Mesendoderm (in vitro differentiated cells): ENCODE measurements at regions not wholly inside any gene's neighbourhood (a gene's known extent, or its start where the extent isn't known, plus 50 kb on each side); places are given as distances from the start of the nearest gene placed in this dataset.

Experiments used
- DNase-seq: peaks from one replicate; pipeline ENCODE4 v3.0.0; 2013
- H2AK5ac ChIP-seq: 2 replicates; pipeline ENCODE4 v1.6.1; 2013; ENCODE audit warnings: low read length, inconsistent platforms
- H2BK120ac ChIP-seq: 2 replicates; pipeline ENCODE4 v1.6.1; 2013; ENCODE audit warnings: low read depth, mild to moderate bottlenecking, low read length, moderate library complexity, mixed read lengths
- H2BK15ac ChIP-seq: replicated peaks from 2 replicates; pipeline ENCODE4 v1.6.1; 2013; ENCODE audit warnings: low read depth, mild to moderate bottlenecking, moderate library complexity
- H2BK5ac ChIP-seq: 2 replicates; pipeline ENCODE4 v1.6.1; 2013; ENCODE audit warnings: low read length, inconsistent platforms
- H3K18ac ChIP-seq: 2 replicates; pipeline ENCODE4 v1.6.1; 2013; ENCODE audit warnings: mild to moderate bottlenecking, low read length, mixed read lengths
- H3K23ac ChIP-seq: one replicate; pipeline ENCODE4 v1.6.1; 2013; ENCODE audit warnings: low read length
- H3K27ac ChIP-seq: 2 replicates; pipeline ENCODE4 v1.5.1; 2013; ENCODE audit warnings: low read depth, mild to moderate bottlenecking, inconsistent platforms, low read length, moderate library complexity
- H3K27me3 ChIP-seq: 2 replicates; pipeline ENCODE4 v1.6.1; 2013; ENCODE audit warnings: low read length, control low read depth, mild to moderate bottlenecking, inconsistent platforms; ENCODE audit not compliant: insufficient read depth, poor library complexity
- H3K36me3 ChIP-seq: 2 replicates; pipeline ENCODE4 v1.6.1; 2013; ENCODE audit warnings: low read length, inconsistent platforms; ENCODE audit not compliant: control insufficient read depth, insufficient read depth
- H3K4ac ChIP-seq: one replicate; pipeline ENCODE4 v1.6.1; 2013; ENCODE audit warnings: low read depth, mild to moderate bottlenecking, low read length, moderate library complexity
- H3K4me1 ChIP-seq: 2 replicates; pipeline ENCODE4 v1.6.1; 2013; ENCODE audit warnings: low read depth, low read length, inconsistent platforms; ENCODE audit not compliant: control insufficient read depth
- H3K4me2 ChIP-seq: 2 replicates; pipeline ENCODE4 v1.6.1; 2013; ENCODE audit warnings: low read length
- H3K4me3 ChIP-seq: 2 replicates; pipeline ENCODE4 v1.5.1; 2013; ENCODE audit warnings: mild to moderate bottlenecking, low read length
- H3K56ac ChIP-seq: one replicate; pipeline ENCODE4 v1.6.1; 2013; ENCODE audit warnings: low read length
- H3K79me1 ChIP-seq: 2 replicates; pipeline ENCODE4 v1.6.1; 2013; ENCODE audit warnings: low read length, inconsistent platforms
- H3K79me2 ChIP-seq: 2 replicates; pipeline ENCODE4 v1.6.1; 2013; ENCODE audit warnings: mild to moderate bottlenecking, low read length; ENCODE audit not compliant: control insufficient read depth, insufficient read depth
- H3K9ac ChIP-seq: 2 replicates; pipeline ENCODE4 v1.6.1; 2013; ENCODE audit warnings: low read length, inconsistent platforms
- H4K5ac ChIP-seq: one replicate; pipeline ENCODE4 v1.6.1; 2013; ENCODE audit warnings: low read length
- H4K8ac ChIP-seq: one replicate; pipeline ENCODE4 v1.6.1; 2013; ENCODE audit warnings: low read depth, mild to moderate bottlenecking, control low read depth, low read length, moderate library complexity
- WGBS: extraction: QIAGEN DNeasy Blood & Tissue Kit; methylation state at CpG from one replicate; pipeline ENCODE4 v1.1.7; 2013; ENCODE audit warnings: low lambda C conversion rate, missing lambda C conversion rate; ENCODE audit not compliant: insufficient coverage; ENCODE audit errors: extremely low coverage; 5-methylcytosine and 5-hydroxymethylcytosine counted together

GRCh38 chr4:83873996-83874395, 338.1 kb downstream of the GPAT3 start:
- DNase-seq, result no peak
- Histone ChIP-seq H3K9ac (no peak overlapping the region), H4K8ac (no peak overlapping the region), H3K79me2 (no peaks in the 10 kb centered on the region), H3K4me3 (no peak overlapping the region), H3K36me3 (no peaks in the 10 kb centered on the region), H3K27ac (no peak overlapping the region), H3K23ac (no peak overlapping the region), H3K4ac (no peak overlapping the region), H3K4me2 (no peak overlapping the region), H4K5ac (no peak overlapping the region), H3K4me1 (no peaks in the 10 kb centered on the region), H2BK5ac (no peak overlapping the region), H2BK15ac (no peak overlapping the region), H3K18ac (no peak overlapping the region), H2BK120ac (no peak overlapping the region), H3K27me3 (no peaks in the 10 kb centered on the region), H3K56ac (no peak overlapping the region), H3K79me1 (no peaks in the 10 kb centered on the region), H2AK5ac (no peak overlapping the region)
- no CpG with 5 or more reads among the region's 2 CpGs for WGBS

GRCh38 chr4:83870328-83870950, 334.5 kb downstream of the GPAT3 start:
- Histone ChIP-seq H4K5ac (no peak overlapping the region), H3K79me2 (no peaks in the 10 kb centered on the region), H3K27me3 (no peaks in the 10 kb centered on the region), H3K56ac (no peak overlapping the region), H3K18ac (no peak overlapping the region), H2BK120ac (no peak overlapping the region), H4K8ac (no peak overlapping the region), H2BK5ac (no peak overlapping the region), H3K79me1 (no peaks in the 10 kb centered on the region), H3K4ac (no peak overlapping the region), H3K27ac (no peak overlapping the region), H2BK15ac (no peak overlapping the region), H3K36me3 (no peaks in the 10 kb centered on the region), H3K4me1 (no peaks in the 10 kb centered on the region), H3K23ac (no peak overlapping the region), H3K4me2 (no peak overlapping the region), H2AK5ac (no peak overlapping the region), H3K4me3 (no peak overlapping the region), H3K9ac (no peak overlapping the region)
- WGBS, result no CpG with 5 or more reads among the region's 5 CpGs
- no peak for DNase-seq

GRCh38 chr4:83866834-83867621, 331.1 kb downstream of the GPAT3 start:
- Histone ChIP-seq H2BK5ac (no peak overlapping the region), H3K27ac (no peak overlapping the region)

GRCh38 chr4:83865417-83866150, 329.7 kb downstream of the GPAT3 start:
- Histone ChIP-seq H3K4me1 (no peaks in the 10 kb centered on the region), H3K4me3 (no peak overlapping the region), H2BK15ac (no peak overlapping the region), H3K18ac (no peak overlapping the region), H3K56ac (no peak overlapping the region), H3K4me2 (no peak overlapping the region), H2AK5ac (no peak overlapping the region), H4K8ac (no peak overlapping the region), H4K5ac (no peak overlapping the region), H2BK5ac (no peak overlapping the region), H2BK120ac (no peak overlapping the region), H3K4ac (no peak overlapping the region), H3K27me3 (no peaks in the 10 kb centered on the region), H3K9ac (no peak overlapping the region), H3K27ac (no peak overlapping the region), H3K79me1 (no peaks in the 10 kb centered on the region), H3K23ac (no peak overlapping the region), H3K36me3 (no peaks in the 10 kb centered on the region), H3K79me2 (no peaks in the 10 kb centered on the region)
- WGBS, result no CpG with 5 or more reads among the region's 6 CpGs
- peak; percentile 53 for DNase-seq

More at GRCh38 chr4:83866834-83867621, 331.1 kb downstream of the GPAT3 start:
- H3K56ac ChIP-seq, result no peak overlapping the region
- no peaks in the 10 kb centered on the region for H3K27me3 ChIP-seq
- no CpG with 5 or more reads among the region's 4 CpGs for WGBS
- H3K4ac ChIP-seq, result no peak overlapping the region
- H3K23ac ChIP-seq, result no peak overlapping the region
- H2AK5ac ChIP-seq, result no peak overlapping the region
- no peak overlapping the region for H3K18ac ChIP-seq
- no peak overlapping the region for H2BK15ac ChIP-seq
- H3K4me3 ChIP-seq, result no peak overlapping the region
- no peak overlapping the region for H3K9ac ChIP-seq
- peak; percentile 77 for DNase-seq
- no peaks in the 10 kb centered on the region for H3K36me3 ChIP-seq
- no peaks in the 10 kb centered on the region for H3K4me1 ChIP-seq
- H4K5ac ChIP-seq, result no peak overlapping the region
- H4K8ac ChIP-seq, result no peak overlapping the region
- H3K79me2 ChIP-seq, result no peaks in the 10 kb centered on the region
- H3K4me2 ChIP-seq, result no peak overlapping the region
- H2BK120ac ChIP-seq, result no peak overlapping the region
- no peaks in the 10 kb centered on the region for H3K79me1 ChIP-seq

GRCh38 chr4:83864097-83864817, 328.3 kb downstream of the GPAT3 start:
- Histone ChIP-seq H3K4me2 (no peak overlapping the region), H3K4me1 (no peaks in the 10 kb centered on the region), H3K79me2 (no peaks in the 10 kb centered on the region), H3K18ac (no peak overlapping the region), H3K9ac (no peak overlapping the region), H2AK5ac (no peak overlapping the region), H3K27me3 (no peaks in the 10 kb centered on the region), H3K27ac (no peak overlapping the region), H2BK120ac (no peak overlapping the region), H3K23ac (no peak overlapping the region), H3K4me3 (no peak overlapping the region), H3K36me3 (no peaks in the 10 kb centered on the region), H3K4ac (no peak overlapping the region), H2BK5ac (no peak overlapping the region), H2BK15ac (no peak overlapping the region), H4K8ac (no peak overlapping the region), H4K5ac (no peak overlapping the region), H3K79me1 (no peaks in the 10 kb centered on the region), H3K56ac (no peak overlapping the region)
- DNase-seq, result no peak
- no CpG with 5 or more reads among the region's 4 CpGs for WGBS
